OCI-LY1 (cell line): ENCODE measurements at regions not wholly inside any gene's neighbourhood (a gene's known extent, or its start where the extent isn't known, plus 50 kb on each side); places are given as distances from the start of the nearest gene placed in this dataset.

Experiments used
- EZH2 ChIP-seq: fragments of 200-600 bp; sonication (generic), shearing (Covaris generic); IDR thresholded peaks from 2 replicates; pipeline ENCODE4 v1.8.0; 2017; ENCODE audit warnings: borderline replicate concordance, mixed run types, mild to moderate bottlenecking, antibody characterized with exemption, low read length, moderate library complexity, mixed read lengths
- TF ChIP-seq, protein P1 (sequence below): fragments of 200-600 bp; sonication (generic), shearing (Covaris generic); IDR thresholded peaks from 2 replicates; pipeline ENCODE4 v1.5.1; 2017; ENCODE audit warnings: mild to moderate bottlenecking, antibody characterized with exemption, low read length, moderate library complexity, mixed read lengths

DNA sequence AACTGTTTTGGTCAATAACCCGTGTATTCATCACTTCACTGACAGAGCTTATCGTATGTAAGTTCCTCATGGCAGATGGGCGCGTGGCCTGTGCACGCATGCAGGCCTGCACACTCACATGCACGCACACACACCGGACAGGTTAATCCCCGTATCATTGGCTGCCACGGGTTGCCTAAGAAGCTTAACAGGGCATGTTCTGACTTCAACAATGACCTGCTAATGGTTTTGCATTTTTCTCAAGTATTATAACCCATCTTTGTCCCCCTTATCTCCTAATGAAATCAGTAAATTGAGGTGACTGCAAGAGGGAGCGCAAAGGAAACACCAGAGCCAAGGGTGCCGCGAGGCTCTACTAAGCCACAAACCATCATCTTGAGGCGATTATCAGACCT is 399.0 kb upstream of the ID2 start:
- TF ChIP-seq, protein P1, sequence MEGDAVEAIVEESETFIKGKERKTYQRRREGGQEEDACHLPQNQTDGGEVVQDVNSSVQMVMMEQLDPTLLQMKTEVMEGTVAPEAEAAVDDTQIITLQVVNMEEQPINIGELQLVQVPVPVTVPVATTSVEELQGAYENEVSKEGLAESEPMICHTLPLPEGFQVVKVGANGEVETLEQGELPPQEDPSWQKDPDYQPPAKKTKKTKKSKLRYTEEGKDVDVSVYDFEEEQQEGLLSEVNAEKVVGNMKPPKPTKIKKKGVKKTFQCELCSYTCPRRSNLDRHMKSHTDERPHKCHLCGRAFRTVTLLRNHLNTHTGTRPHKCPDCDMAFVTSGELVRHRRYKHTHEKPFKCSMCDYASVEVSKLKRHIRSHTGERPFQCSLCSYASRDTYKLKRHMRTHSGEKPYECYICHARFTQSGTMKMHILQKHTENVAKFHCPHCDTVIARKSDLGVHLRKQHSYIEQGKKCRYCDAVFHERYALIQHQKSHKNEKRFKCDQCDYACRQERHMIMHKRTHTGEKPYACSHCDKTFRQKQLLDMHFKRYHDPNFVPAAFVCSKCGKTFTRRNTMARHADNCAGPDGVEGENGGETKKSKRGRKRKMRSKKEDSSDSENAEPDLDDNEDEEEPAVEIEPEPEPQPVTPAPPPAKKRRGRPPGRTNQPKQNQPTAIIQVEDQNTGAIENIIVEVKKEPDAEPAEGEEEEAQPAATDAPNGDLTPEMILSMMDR, result no peak
- no peak for TF ChIP-seq EZH2
